ENCODE measurements at regions not wholly inside any gene's neighbourhood (a gene's known extent, or its start where the extent isn't known, plus 50 kb on each side); places are given as distances from the start of the nearest gene placed in this dataset.

- Histone ChIP-seq H3K4me1 (ENCODE audit: control insufficient read depth in 1 of 2, insufficient read depth in 2 of 2, low read length in 2 of 2) (no peaks in the 10 kb centered on the region), H3K9me2 (ENCODE audit: insufficient read depth) (no peaks in the 10 kb centered on the region), H3K9ac (ENCODE audit: low read length) (no peak overlapping the region), H2AFZ (ENCODE audit: low read depth, low read length, poor library complexity, severe bottlenecking) (no peak overlapping the region), H3K4me3 (replicated peaks in 1 of 2; ENCODE audit: low read depth in 1 of 2, low read length in 2 of 2) (no peak overlapping the region), H3K27ac (ENCODE audit: low read depth, low read length) (no peak overlapping the region), H4K20me1 (ENCODE audit: insufficient read depth) (no peaks in the 10 kb centered on the region), H3K4me2 (ENCODE audit: low read length) (no peak overlapping the region), H3K79me2 (ENCODE audit: insufficient read depth, low read length) (no peaks in the 10 kb centered on the region), H3K9me3 (ENCODE audit: control insufficient read depth in 1 of 2, insufficient read depth in 1 of 2, low read depth in 1 of 2, low read length in 2 of 2) (no peaks in the 10 kb centered on the region), H3K36me3 (ENCODE audit: control insufficient read depth in 1 of 2, insufficient read depth in 2 of 2, low read length in 2 of 2) (no peaks in the 10 kb centered on the region), H3K27me3 (ENCODE audit: insufficient read depth, low read length) (no peaks in the 10 kb centered on the region)
- no peak for ATAC-seq
- CTCF ChIA-PET, result no interaction called here
- POLR2A ChIA-PET, result no interaction called here
- no peak for DNase-seq (ENCODE audit: low read depth, low spot score)
- no peak for TF ChIP-seq ATF3 (IDR thresholded peaks at IDR 0.05)
- TF ChIP-seq ZNF274 (IDR thresholded peaks at IDR 0.05; ENCODE audit: low read depth, low read length), result no peak
- no TSS peak for BruUV-seq (replicated peaks)
- intact Hi-C loops (cut with micrococcal nuclease), result no loop called here
- RAD21 ChIA-PET (ENCODE audit: low non-redundant PET in 1 of 2, low total read pairs in 2 of 2, uncharacterized antibody in 2 of 2, unreplicated experiment in 2 of 2), result no interaction called here
These were observed 287.5 kb downstream of the FBXW7 start for GRCh38 chr4:152248347-152248746.

GRCh38 chr4:152247271-152247975 lies 288.5 kb downstream of the FBXW7 start:
- TF ChIP-seq ATF3 (IDR thresholded peaks at IDR 0.05), result no peak
- no peak for TF ChIP-seq EZH2 (IDR thresholded peaks at IDR 0.05)
- TF ChIP-seq ELF1 (IDR thresholded peaks at IDR 0.05; ENCODE audit: borderline replicate concordance, low read depth), result no peak
- TF ChIP-seq CBX3 (IDR thresholded peaks at IDR 0.05; ENCODE audit: low read depth), result no peak
- no peak for TF ChIP-seq SIN3A (IDR thresholded peaks at IDR 0.05; ENCODE audit: low read depth)
- no peak for TF ChIP-seq RAD21 (IDR thresholded peaks at IDR 0.05; ENCODE audit: low read depth)
- no peak for TF ChIP-seq POLR2A (IDR thresholded peaks at IDR 0.05; ENCODE audit: borderline replicate concordance, extremely low read depth, insufficient read depth, insufficient read length)
- no peak for TF ChIP-seq ZFX (IDR thresholded peaks at IDR 0.05)
- TF ChIP-seq ZNF274 (IDR thresholded peaks at IDR 0.05; ENCODE audit: low read depth, low read length), result no peak
- no peak for TF ChIP-seq MAX (IDR thresholded peaks at IDR 0.05)
- no peak for TF ChIP-seq FOSL1 (IDR thresholded peaks at IDR 0.05; ENCODE audit: low read depth)
- TF ChIP-seq EZH2phosphoT487 (IDR thresholded peaks at IDR 0.05; ENCODE audit: borderline replicate concordance), result no peak
- Histone ChIP-seq H4K20me1 (ENCODE audit: insufficient read depth) (no peaks in the 10 kb centered on the region), H3K9me3 (ENCODE audit: control insufficient read depth in 1 of 2, insufficient read depth in 1 of 2, low read depth in 1 of 2, low read length in 2 of 2) (no peaks in the 10 kb centered on the region), H3K79me2 (ENCODE audit: insufficient read depth, low read length) (no peaks in the 10 kb centered on the region), H3K4me3 (replicated peaks in 1 of 2; ENCODE audit: low read depth in 1 of 2, low read length in 2 of 2) (no peak overlapping the region), H3K36me3 (ENCODE audit: control insufficient read depth in 1 of 2, insufficient read depth in 2 of 2, low read length in 2 of 2) (no peaks in the 10 kb centered on the region), H2AFZ (ENCODE audit: low read depth, low read length, poor library complexity, severe bottlenecking) (no peak overlapping the region), H3K9me2 (ENCODE audit: insufficient read depth) (no peaks in the 10 kb centered on the region), H3K4me2 (ENCODE audit: low read length) (no peak overlapping the region), H3K4me1 (ENCODE audit: control insufficient read depth in 1 of 2, insufficient read depth in 2 of 2, low read length in 2 of 2) (no peaks in the 10 kb centered on the region), H3K9ac (ENCODE audit: low read length) (no peak overlapping the region), H3K27ac (ENCODE audit: low read depth, low read length) (no peak overlapping the region), H3K27me3 (ENCODE audit: insufficient read depth, low read length) (no peaks in the 10 kb centered on the region)
- no TSS peak for BruUV-seq (replicated peaks)
- intact Hi-C loops (cut with micrococcal nuclease), result no loop called here
- CTCF ChIA-PET, result no interaction called here
- RAD21 ChIA-PET (ENCODE audit: low non-redundant PET in 1 of 2, low total read pairs in 2 of 2, uncharacterized antibody in 2 of 2, unreplicated experiment in 2 of 2), result no interaction called here
- POLR2A ChIA-PET, result no interaction called here
- ATAC-seq (no peak), DNase-seq (ENCODE audit: low read depth, low spot score) (no peak)
